ENCODE measurements at regions not wholly inside any gene's neighbourhood (a gene's known extent, or its start where the extent isn't known, plus 50 kb on each side); places are given as distances from the start of the nearest gene placed in this dataset.

- peak in 1 of 2 donors; percentile 11 for DNase-seq (ENCODE audit: low read depth in 1 of 2, low spot score in 1 of 2)
- H3K9me3 ChIP-seq (ENCODE audit: low read depth): no peaks in the 10 kb centered on the region
- no peaks in the 10 kb centered on the region for H3K4me1 ChIP-seq (ENCODE audit: low read depth)
- no peaks in the 10 kb centered on the region for H3K36me3 ChIP-seq
- TF ChIP-seq, protein P1, sequence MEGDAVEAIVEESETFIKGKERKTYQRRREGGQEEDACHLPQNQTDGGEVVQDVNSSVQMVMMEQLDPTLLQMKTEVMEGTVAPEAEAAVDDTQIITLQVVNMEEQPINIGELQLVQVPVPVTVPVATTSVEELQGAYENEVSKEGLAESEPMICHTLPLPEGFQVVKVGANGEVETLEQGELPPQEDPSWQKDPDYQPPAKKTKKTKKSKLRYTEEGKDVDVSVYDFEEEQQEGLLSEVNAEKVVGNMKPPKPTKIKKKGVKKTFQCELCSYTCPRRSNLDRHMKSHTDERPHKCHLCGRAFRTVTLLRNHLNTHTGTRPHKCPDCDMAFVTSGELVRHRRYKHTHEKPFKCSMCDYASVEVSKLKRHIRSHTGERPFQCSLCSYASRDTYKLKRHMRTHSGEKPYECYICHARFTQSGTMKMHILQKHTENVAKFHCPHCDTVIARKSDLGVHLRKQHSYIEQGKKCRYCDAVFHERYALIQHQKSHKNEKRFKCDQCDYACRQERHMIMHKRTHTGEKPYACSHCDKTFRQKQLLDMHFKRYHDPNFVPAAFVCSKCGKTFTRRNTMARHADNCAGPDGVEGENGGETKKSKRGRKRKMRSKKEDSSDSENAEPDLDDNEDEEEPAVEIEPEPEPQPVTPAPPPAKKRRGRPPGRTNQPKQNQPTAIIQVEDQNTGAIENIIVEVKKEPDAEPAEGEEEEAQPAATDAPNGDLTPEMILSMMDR (IDR thresholded peaks at IDR 0.05; ENCODE audit: low read depth, low read length): no peak
- H3K4me3 ChIP-seq: no peak overlapping the region
- H3K27ac ChIP-seq: no peak overlapping the region
- no peaks in the 10 kb centered on the region for H3K27me3 ChIP-seq
These were observed 155.7 kb upstream of the FBN2 start for GRCh38 chr5:128693764-128694163.

DNA sequence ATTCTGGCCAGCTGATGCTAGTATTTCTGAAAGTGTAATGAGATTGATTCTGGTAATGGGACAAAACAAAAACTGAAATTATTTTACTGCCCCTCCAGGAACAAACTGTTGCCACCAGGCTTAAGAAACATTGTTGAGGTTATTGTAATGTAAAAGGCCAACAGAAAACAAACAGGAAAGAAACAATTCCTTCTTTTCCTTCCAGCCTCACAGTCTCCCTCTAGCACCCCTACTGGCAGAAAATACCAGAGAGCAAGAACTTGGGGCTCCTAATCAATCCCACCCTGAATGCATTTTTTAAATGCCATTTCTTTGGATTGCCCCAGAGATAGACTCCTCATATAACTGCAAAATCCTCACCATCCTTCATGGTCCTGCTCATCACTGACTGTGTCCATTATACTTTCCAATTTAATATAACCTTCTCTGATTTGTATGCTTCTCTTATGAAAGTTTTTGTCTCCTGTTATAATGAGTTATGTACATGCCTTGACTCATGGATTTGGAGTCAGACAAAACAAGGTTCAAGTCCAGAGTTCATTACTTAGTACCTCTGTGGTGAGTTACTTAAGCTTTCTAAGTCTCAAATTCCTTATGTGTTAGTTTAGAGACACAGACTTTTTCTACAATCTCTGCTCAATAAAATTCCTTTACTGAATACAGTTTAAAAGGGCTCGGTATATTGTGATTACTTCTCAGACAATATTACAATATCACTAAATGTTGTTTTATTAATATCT, 157.9 kb upstream of the FBN2 start:
- Histone ChIP-seq H3K27ac (no peak overlapping the region), H3K9me3 (ENCODE audit: low read depth) (no peaks in the 10 kb centered on the region), H3K36me3 (no peaks in the 10 kb centered on the region), H3K4me3 (no peak overlapping the region), H3K27me3 (no peaks in the 10 kb centered on the region), H3K4me1 (ENCODE audit: low read depth) (no peaks in the 10 kb centered on the region)
- DNase-seq (ENCODE audit: low read depth in 1 of 2, low spot score in 1 of 2): no peak
- TF ChIP-seq, protein P1 (IDR thresholded peaks at IDR 0.05; ENCODE audit: low read depth, low read length): peak; percentile 54

- Histone ChIP-seq H3K27ac (no peak overlapping the region), H3K9me3 (ENCODE audit: low read depth) (no peaks in the 10 kb centered on the region), H3K4me3 (no peak overlapping the region), H3K4me1 (ENCODE audit: low read depth) (no peaks in the 10 kb centered on the region), H3K36me3 (no peaks in the 10 kb centered on the region), H3K27me3 (no peaks in the 10 kb centered on the region)
- TF ChIP-seq, protein P1 (IDR thresholded peaks at IDR 0.05; ENCODE audit: low read depth, low read length): no peak
- no peak for DNase-seq (ENCODE audit: low read depth in 1 of 2, low spot score in 1 of 2)
These were observed 163.3 kb upstream of the FBN2 start for GRCh38 chr5:128701301-128701700.

DNA sequence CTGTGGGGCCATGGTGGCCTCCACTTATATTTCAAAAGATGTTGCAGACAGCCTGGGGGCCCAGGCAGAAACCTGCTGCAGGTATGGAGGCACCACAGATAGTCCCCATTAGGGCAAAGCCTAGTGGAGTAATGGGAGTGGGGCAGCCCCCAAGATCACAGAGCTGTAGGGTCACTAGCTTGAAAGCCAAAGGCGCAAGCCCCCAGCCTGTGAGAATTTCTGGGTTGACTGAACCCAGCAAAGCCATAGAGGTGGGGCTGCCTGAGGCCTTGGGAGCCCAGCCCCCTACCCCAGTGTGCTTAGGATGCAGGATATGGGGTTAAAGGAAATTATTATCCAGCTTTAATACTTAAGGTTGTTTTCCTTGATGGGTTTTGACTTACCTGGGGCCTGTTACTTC, 165.3 kb upstream of the FBN2 start:
- H3K27ac ChIP-seq: no peak overlapping the region
- no peak overlapping the region for H3K4me3 ChIP-seq
- DNase-seq (ENCODE audit: low read depth in 1 of 2, low spot score in 1 of 2): no peak
- TF ChIP-seq, protein P1 (IDR thresholded peaks at IDR 0.05; ENCODE audit: low read depth, low read length): no peak
- no peaks in the 10 kb centered on the region for H3K9me3 ChIP-seq (ENCODE audit: low read depth)
- H3K36me3 ChIP-seq: no peaks in the 10 kb centered on the region
- no peaks in the 10 kb centered on the region for H3K27me3 ChIP-seq
- H3K4me1 ChIP-seq (ENCODE audit: low read depth): no peaks in the 10 kb centered on the region

DNA sequence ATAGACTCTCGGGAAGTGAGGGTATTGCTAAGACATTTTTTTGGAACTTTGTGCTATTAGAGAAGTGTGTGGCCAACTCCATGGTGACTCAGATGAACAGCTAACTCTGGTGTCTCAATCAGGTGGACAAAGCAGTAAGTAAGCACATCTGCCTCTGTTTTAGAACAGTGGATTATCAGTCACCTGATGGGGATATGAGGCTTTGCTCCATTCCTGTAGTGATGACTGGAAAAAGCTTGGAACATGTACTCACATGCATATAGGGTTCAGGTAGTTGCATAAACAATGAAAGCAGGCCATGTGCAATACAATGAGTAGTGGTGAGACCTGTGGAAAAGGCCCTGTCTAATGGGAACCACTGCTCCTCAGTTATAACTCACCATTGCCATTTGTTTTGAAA, 168.2 kb upstream of the FBN2 start:
- Histone ChIP-seq H3K9me3 (ENCODE audit: low read depth) (no peaks in the 10 kb centered on the region), H3K27me3 (no peaks in the 10 kb centered on the region), H3K4me1 (ENCODE audit: low read depth) (no peaks in the 10 kb centered on the region), H3K36me3 (no peaks in the 10 kb centered on the region), H3K4me3 (no peak overlapping the region), H3K27ac (no peak overlapping the region)
- no peak for DNase-seq (ENCODE audit: low read depth in 1 of 2, low spot score in 1 of 2)
- TF ChIP-seq, protein P1 (IDR thresholded peaks at IDR 0.05; ENCODE audit: low read depth, low read length): no peak

Measured in cardiac muscle cell (in vitro differentiated cells and primary cell).